ENCODE measurements at regions not wholly inside any gene's neighbourhood (a gene's known extent, or its start where the extent isn't known, plus 50 kb on each side); places are given as distances from the start of the nearest gene placed in this dataset.

DNA sequence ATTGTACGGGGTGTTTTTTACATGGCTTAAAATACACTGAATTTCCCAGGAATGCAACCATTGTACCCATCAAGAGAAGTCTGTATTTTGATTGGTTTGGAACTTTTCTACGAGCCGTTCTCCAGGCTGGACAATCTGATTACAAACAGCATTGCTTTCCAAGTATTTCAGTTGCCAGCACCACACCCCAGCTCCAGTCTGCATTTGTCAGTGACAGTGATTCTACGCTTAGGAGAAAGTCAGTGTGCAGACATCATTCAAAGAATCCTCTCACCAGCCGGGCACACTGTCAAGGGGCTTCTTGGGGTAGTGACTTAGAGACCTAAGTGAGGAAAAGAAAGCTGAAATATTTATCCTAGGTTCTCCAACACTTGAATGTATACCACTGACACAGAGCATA is 194.1 kb downstream of the ANAPC1 start:
- Histone ChIP-seq H3K27ac (ENCODE audit: insufficient read length, low read depth, low read length) (no peak overlapping the region), H3K23ac (ENCODE audit: insufficient read length, low read depth, low read length) (no peak overlapping the region), H3K79me1 (ENCODE audit: insufficient read depth, low read depth, low read length, poor library complexity, severe bottlenecking) (no peaks in the 10 kb centered on the region), H3K14ac (ENCODE audit: insufficient read depth, low read length) (no peak overlapping the region), H3K56ac (ENCODE audit: insufficient read length, low read depth, low read length) (no peak overlapping the region), H4K91ac (ENCODE audit: insufficient read length, low read depth, low read length) (no peak overlapping the region), H2BK15ac (ENCODE audit: low read depth, low read length) (no peak overlapping the region), H2BK120ac (ENCODE audit: low read depth, low read length, poor library complexity, severe bottlenecking) (no peak overlapping the region), H2BK12ac (ENCODE audit: insufficient read length, low read depth, low read length) (no peak overlapping the region), H3K9ac (ENCODE audit: extremely low read depth, insufficient read length, low read length) (no peak overlapping the region), H3T11ph (ENCODE audit: low read length) (no peak overlapping the region), H3K4me1 (ENCODE audit: insufficient read depth, low read length) (no peaks in the 10 kb centered on the region), H2BK5ac (ENCODE audit: insufficient read length, low read length) (no peak overlapping the region), H3K23me2 (ENCODE audit: insufficient read length, low read depth, low read length, poor library complexity, severe bottlenecking) (no peaks in the 10 kb centered on the region), H2BK20ac (ENCODE audit: low read depth, low read length, poor library complexity, severe bottlenecking) (no peak overlapping the region), H3K18ac (ENCODE audit: insufficient read length, low read depth, low read length) (no peak overlapping the region), H3K4me2 (ENCODE audit: insufficient read depth, insufficient read length, low read length) (no peak overlapping the region), H4K20me1 (ENCODE audit: control insufficient read depth, insufficient read depth, insufficient read length) (no peaks in the 10 kb centered on the region), H2AK5ac (ENCODE audit: insufficient read length, low read length) (no peak overlapping the region), H4K8ac (replicated peaks; ENCODE audit: insufficient read length, low read depth, low read length) (no peak overlapping the region), H3K4ac (ENCODE audit: low read depth, low read length) (no peak overlapping the region), H3K27me3 (ENCODE audit: insufficient read depth, low read length) (no peaks in the 10 kb centered on the region), H2AFZ (ENCODE audit: low read length) (no peak overlapping the region), H4K5ac (ENCODE audit: insufficient read length, low read depth, low read length) (no peak overlapping the region), H3K79me2 (ENCODE audit: insufficient read depth, low read length) (no peaks in the 10 kb centered on the region), H3K9me3 (ENCODE audit: control insufficient read depth, low read depth, low read length) (no peaks in the 10 kb centered on the region)
- no peak for DNase-seq
- peaks cover 0 to 11% (median 2%) of the 10 kb centered on the region in 3 experiments; a peak in 4 of 7 replicates for H3K36me3 Mint-ChIP-seq (ENCODE audit: insufficient read depth in 1 of 3, low read depth in 3 of 3)
- no peak overlapping the region for H3K4me3 Mint-ChIP-seq
- H3K4me1 Mint-ChIP-seq, result peaks cover 0 to 3% of the 10 kb centered on the region in 2 experiments; a peak in 1 of 4 replicates
- H3K27ac Mint-ChIP-seq, result no peak overlapping the region
- peaks cover 5% of the 10 kb centered on the region; the same call in 1 of the 2 replicates for H3K27me3 Mint-ChIP-seq (ENCODE audit: low read depth)
- TF ChIP-seq, protein P1, sequence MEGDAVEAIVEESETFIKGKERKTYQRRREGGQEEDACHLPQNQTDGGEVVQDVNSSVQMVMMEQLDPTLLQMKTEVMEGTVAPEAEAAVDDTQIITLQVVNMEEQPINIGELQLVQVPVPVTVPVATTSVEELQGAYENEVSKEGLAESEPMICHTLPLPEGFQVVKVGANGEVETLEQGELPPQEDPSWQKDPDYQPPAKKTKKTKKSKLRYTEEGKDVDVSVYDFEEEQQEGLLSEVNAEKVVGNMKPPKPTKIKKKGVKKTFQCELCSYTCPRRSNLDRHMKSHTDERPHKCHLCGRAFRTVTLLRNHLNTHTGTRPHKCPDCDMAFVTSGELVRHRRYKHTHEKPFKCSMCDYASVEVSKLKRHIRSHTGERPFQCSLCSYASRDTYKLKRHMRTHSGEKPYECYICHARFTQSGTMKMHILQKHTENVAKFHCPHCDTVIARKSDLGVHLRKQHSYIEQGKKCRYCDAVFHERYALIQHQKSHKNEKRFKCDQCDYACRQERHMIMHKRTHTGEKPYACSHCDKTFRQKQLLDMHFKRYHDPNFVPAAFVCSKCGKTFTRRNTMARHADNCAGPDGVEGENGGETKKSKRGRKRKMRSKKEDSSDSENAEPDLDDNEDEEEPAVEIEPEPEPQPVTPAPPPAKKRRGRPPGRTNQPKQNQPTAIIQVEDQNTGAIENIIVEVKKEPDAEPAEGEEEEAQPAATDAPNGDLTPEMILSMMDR (conservative IDR thresholded peaks at IDR 0.05), result no peak
- H3K9me3 Mint-ChIP-seq, result peaks cover 2 to 6% of the 10 kb centered on the region in 2 experiments
- no CpG with 5 or more reads among the region's 5 CpGs for WGBS (ENCODE audit: extremely low coverage, insufficient read length, low lambda C conversion rate)

Data from H9 (cell line).